GM23338 (cell line): ENCODE measurements at regions not wholly inside any gene's neighbourhood (a gene's known extent, or its start where the extent isn't known, plus 50 kb on each side); places are given as distances from the start of the nearest gene placed in this dataset.

Experiments used
- ATAC-seq: fragments of 200-7000 bp; cut with Tn5 transposase; 3 replicates; pipeline ENCODE4 v1.9.1; 2020
- DNase-seq: peaks from one replicate; pipeline ENCODE4 v3.0.0-alpha.2; 2015; ENCODE audit warnings: low spot score
- H2AFZ ChIP-seq: fragments of 200-600 bp; sonication (generic); 2 replicates; pipeline ENCODE4 v1.8.0; 2016; ENCODE audit warnings: antibody characterized with exemption, mild to moderate bottlenecking, moderate library complexity
- H3F3A ChIP-seq: fragments of 200-600 bp; sonication (generic); replicated peaks from 2 replicates; pipeline ENCODE4 v1.8.0; 2017; ENCODE audit warnings: antibody characterized with exemption, mixed run types, low read depth
- H3K27ac ChIP-seq: fragments of 200-600 bp; sonication (generic); 2 replicates; pipeline ENCODE4 v1.6.1; 2016; ENCODE audit warnings: low read depth
- H3K27me3 ChIP-seq: fragments of 200-600 bp; sonication (generic); 2 replicates; pipeline ENCODE4 v1.8.0; 2016; ENCODE audit warnings: mild to moderate bottlenecking, mixed run types, moderate library complexity; ENCODE audit not compliant: insufficient read depth
- H3K36me3 ChIP-seq: fragments of 200-600 bp; sonication (generic); 2 replicates; pipeline ENCODE4 v1.8.0; 2016; ENCODE audit warnings: mild to moderate bottlenecking; ENCODE audit not compliant: insufficient read depth
- H3K4me1 ChIP-seq: fragments of 200-600 bp; sonication (generic); 2 replicates; pipeline ENCODE4 v1.8.0; 2016; ENCODE audit warnings: mild to moderate bottlenecking, moderate library complexity; ENCODE audit not compliant: insufficient read depth
- H3K4me2 ChIP-seq: fragments of 200-600 bp; sonication (generic); 2 replicates; pipeline ENCODE4 v1.7.1; 2017; ENCODE audit warnings: mixed run types
- H3K4me3 ChIP-seq: fragments of 200-600 bp; sonication (generic); 2 replicates; pipeline ENCODE4 v1.6.1; 2016; ENCODE audit warnings: mixed run types
- H3K79me2 ChIP-seq: fragments of 200-600 bp; sonication (generic); replicated peaks from 2 replicates; pipeline ENCODE4 v1.8.0; 2017; ENCODE audit warnings: mild to moderate bottlenecking; ENCODE audit not compliant: insufficient read depth
- H3K9me2 ChIP-seq: fragments of 200-600 bp; sonication (generic); 2 replicates; pipeline ENCODE4 v1.8.0; 2017; ENCODE audit not compliant: insufficient read depth
- H4K20me1 ChIP-seq: fragments of 200-600 bp; sonication (generic); replicated peaks from 2 replicates; pipeline ENCODE4 v1.8.0; 2017; ENCODE audit warnings: mild to moderate bottlenecking; ENCODE audit not compliant: insufficient read depth
- H3K27ac Mint-ChIP-seq: 2 replicates; pipeline ENCODE4 v1.8.0; 2020; ENCODE audit warnings: inconsistent platforms, mild to moderate bottlenecking, moderate library complexity, mixed read lengths
- H3K27me3 Mint-ChIP-seq: 3 replicates; pipeline ENCODE4 v1.8.0; 2022; ENCODE audit warnings: low read depth, mild to moderate bottlenecking, moderate library complexity, mixed read lengths, inconsistent platforms; ENCODE audit not compliant: insufficient read depth, poor library complexity
- H3K36me3 Mint-ChIP-seq: 3 replicates; pipeline ENCODE4 v1.8.0; 2021; ENCODE audit warnings: low read depth, mild to moderate bottlenecking, inconsistent platforms, moderate library complexity, mixed read lengths
- H3K4me1 Mint-ChIP-seq: 3 replicates; pipeline ENCODE4 v1.8.0; 2020; ENCODE audit warnings: mild to moderate bottlenecking, inconsistent platforms, mixed read lengths
- H3K4me3 Mint-ChIP-seq: 3 replicates; pipeline ENCODE4 v1.8.0; 2021; ENCODE audit warnings: moderate library complexity, mild to moderate bottlenecking, inconsistent platforms, mixed read lengths
- H3K9me3 Mint-ChIP-seq: 3 replicates; pipeline ENCODE4 v1.8.0; 2020; ENCODE audit warnings: moderate library complexity, mild to moderate bottlenecking, inconsistent platforms, mixed read lengths
- CREB1 ChIP-seq: fragments of 250-450 bp; sonication (Bioruptor Pico); IDR thresholded peaks from 2 replicates; pipeline ENCODE4 v1.5.0; 2020; ENCODE audit warnings: low read depth, mild to moderate bottlenecking, moderate library complexity
- CTCF ChIP-seq, 2 experiments: fragments of 200-600 bp in 1 of 2; sonication (generic) in 1 of 2; conservative IDR thresholded peaks; 2 replicates each; pipeline versions ENCODE4 v1.5.1 to v1.6.1; 2016 to 2017; ENCODE audit warnings: antibody characterized with exemption in 2 of 2, low read depth in 2 of 2, mild to moderate bottlenecking in 2 of 2, moderate library complexity in 1 of 2
- ETS1 ChIP-seq: IDR thresholded peaks from 2 replicates; pipeline ENCODE4 v1.6.1; 2016; ENCODE audit warnings: antibody characterized with exemption
- EZH2 ChIP-seq: fragments of 200-600 bp; sonication (generic); IDR thresholded peaks from one replicate; pipeline ENCODE4 v1.8.0; 2017; ENCODE audit warnings: antibody characterized with exemption, mild to moderate bottlenecking, low read depth; ENCODE audit not compliant: unreplicated experiment
- EZH2phosphoT487 ChIP-seq: fragments of 200-600 bp; sonication (generic); IDR thresholded peaks from one replicate; pipeline ENCODE4 v1.8.1; 2018; ENCODE audit warnings: antibody characterized with exemption; ENCODE audit not compliant: unreplicated experiment
- JUNB ChIP-seq: IDR thresholded peaks from one replicate; pipeline ENCODE4 v1.6.1; 2016; ENCODE audit warnings: antibody characterized with exemption; ENCODE audit not compliant: unreplicated experiment
- NANOG ChIP-seq: IDR thresholded peaks from 2 replicates; pipeline ENCODE4 v1.6.1; 2016; ENCODE audit warnings: antibody characterized with exemption, borderline replicate concordance
- POLR2AphosphoS5 ChIP-seq: IDR thresholded peaks from 2 replicates; pipeline ENCODE4 v1.6.1; 2016; ENCODE audit warnings: antibody characterized with exemption, low read depth
- REST ChIP-seq: IDR thresholded peaks from one replicate; pipeline ENCODE4 v1.6.1; 2018; ENCODE audit warnings: antibody characterized with exemption; ENCODE audit not compliant: unreplicated experiment
- STAT1 ChIP-seq: IDR thresholded peaks from one replicate; pipeline ENCODE4 v1.6.1; 2016; ENCODE audit warnings: antibody characterized with exemption; ENCODE audit not compliant: unreplicated experiment
- ZNF114 ChIP-seq: fragments of 250-450 bp; sonication (Bioruptor Pico); IDR thresholded peaks from 2 replicates; pipeline ENCODE4 v1.5.0; 2020; ENCODE audit warnings: mild to moderate bottlenecking, moderate library complexity
- ZNF331 ChIP-seq: fragments of 250-450 bp; sonication (Bioruptor Pico); IDR thresholded peaks from 2 replicates; pipeline ENCODE4 v1.5.0; 2020; ENCODE audit warnings: low read depth, mild to moderate bottlenecking, moderate library complexity
- ZNF462 ChIP-seq: fragments of 250-450 bp; sonication (Bioruptor Pico); IDR thresholded peaks from 2 replicates; pipeline ENCODE4 v1.5.0; 2020; ENCODE audit warnings: mild to moderate bottlenecking, moderate library complexity

- DNase-seq (no peak), ATAC-seq (no peak)
- no peak for TF ChIP-seq CREB1 (CRISPR knock-in tag)
- no peak for TF ChIP-seq REST
- TF ChIP-seq ZNF462 (CRISPR knock-in tag) = no peak
- TF ChIP-seq ETS1 = no peak
- TF ChIP-seq NANOG = no peak
- no peak for TF ChIP-seq CTCF (conservative IDR thresholded peaks at IDR 0.05; ENCODE audit: low read depth in 2 of 2)
- TF ChIP-seq ZNF331 (CRISPR knock-in tag) = no peak
- TF ChIP-seq STAT1 = no peak
- no peak for TF ChIP-seq JUNB
- TF ChIP-seq EZH2 = no peak
- no peak for TF ChIP-seq POLR2AphosphoS5
- no peak for TF ChIP-seq ZNF114 (CRISPR knock-in tag)
- no peak for TF ChIP-seq EZH2phosphoT487
- Mint-ChIP-seq H3K4me3 (no peak overlapping the region), H3K4me1 (no peaks in the 10 kb centered on the region), H3K27me3 (peaks cover 2% of the 10 kb centered on the region), H3K27ac (no peak overlapping the region), H3K9me3 (no peaks in the 10 kb centered on the region), H3K36me3 (no peaks in the 10 kb centered on the region; the same call in 2 of the 3 replicates)
- Histone ChIP-seq H3K36me3 (no peaks in the 10 kb centered on the region), H3K79me2 (no peaks in the 10 kb centered on the region), H3K27ac (no peak overlapping the region), H3K9me2 (peaks cover 6% of the 10 kb centered on the region; the same call in 1 of the 2 replicates), H4K20me1 (no peaks in the 10 kb centered on the region), H3K27me3 (no peaks in the 10 kb centered on the region), H3K4me2 (no peak overlapping the region), H2AFZ (no peak overlapping the region), H3F3A (no peaks in the 10 kb centered on the region), H3K4me1 (no peaks in the 10 kb centered on the region), H3K4me3 (no peak overlapping the region)
Observed at GRCh38 chr1:192920412-192920811, 111.6 kb downstream of the RGS2 start.
